A172 (cell line): ENCODE measurements at regions not wholly inside any gene's neighbourhood (a gene's known extent, or its start where the extent isn't known, plus 50 kb on each side); places are given as distances from the start of the nearest gene placed in this dataset.
A peak's percentile ranks its signal among the peaks of the same experiment; 100 is the strongest.

Experiments
- DNase-seq: peaks from one replicate; pipeline ENCODE4 v3.0.0-alpha.2; 2015; ENCODE audit warnings: low spot score

- peak; percentile 98 for DNase-seq
Observed at GRCh38 chr5:174159327-174160114, 114.0 kb downstream of the NSG2 start.

DNA sequence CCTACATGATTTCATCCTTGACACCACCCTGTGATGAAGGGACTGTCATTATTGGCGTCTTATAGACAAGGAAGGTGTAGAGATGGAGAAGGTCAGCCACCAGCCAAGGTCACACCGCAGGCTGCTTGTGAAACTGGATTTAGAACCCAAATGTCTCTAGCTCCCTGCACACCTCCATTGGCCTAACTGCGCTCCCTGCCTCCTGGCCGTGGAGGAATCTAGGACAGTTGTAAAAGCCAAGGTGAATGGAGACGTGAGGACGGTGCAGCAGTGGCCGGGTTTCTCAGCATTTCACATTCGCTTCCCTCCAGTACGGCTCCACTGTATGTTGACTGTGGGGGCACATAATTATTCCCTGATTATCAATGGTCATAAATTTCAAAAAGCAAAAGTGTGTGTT lies 119.9 kb downstream of the NSG2 start:
- DNase-seq, result no peak

GRCh38 chr5:174166231-174167079 lies 120.9 kb downstream of the NSG2 start:
- no peak for DNase-seq

DNA sequence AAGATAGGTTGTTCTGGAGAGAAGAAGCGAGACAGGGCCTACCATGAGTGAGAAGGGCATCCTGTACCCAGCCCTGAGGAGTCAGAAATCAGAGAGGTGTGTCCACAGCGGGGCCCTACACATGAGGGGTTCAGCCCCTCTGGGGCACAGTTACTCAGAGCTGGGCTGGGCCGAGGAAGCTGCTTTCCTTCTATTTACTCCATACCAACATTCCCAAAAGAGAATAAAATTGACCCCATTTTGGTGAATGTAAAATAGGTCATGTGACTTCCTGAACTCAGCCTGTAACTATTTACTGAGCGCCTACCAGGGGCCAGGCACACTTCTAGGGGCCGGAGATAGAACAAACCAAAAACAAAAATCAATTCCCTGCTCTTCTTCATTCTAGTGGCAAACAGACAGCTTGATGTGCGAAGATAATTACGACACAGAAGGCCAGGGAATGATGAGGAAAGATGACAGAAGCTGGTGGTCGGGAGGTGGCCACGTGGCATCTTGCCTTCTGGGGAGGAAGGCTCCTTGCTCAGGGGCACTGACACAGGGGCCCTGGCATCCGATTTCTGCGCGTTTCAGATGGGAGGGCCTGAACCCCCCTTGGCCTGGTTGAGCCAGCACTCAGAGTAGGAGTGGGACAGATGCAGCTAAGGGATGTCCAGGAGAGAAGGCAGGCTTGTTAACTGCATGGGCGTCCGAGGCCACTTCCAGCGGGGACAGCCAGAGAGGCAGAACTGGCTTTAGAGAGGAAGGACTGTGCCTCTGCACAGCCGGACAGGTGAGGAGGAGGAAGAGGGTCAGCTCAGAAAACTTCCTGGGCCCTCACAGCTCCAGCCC lies 121.8 kb downstream of the NSG2 start:
- DNase-seq, result no peak

- DNase-seq, result no peak
Observed at GRCh38 chr5:174172152-174172551, 126.6 kb downstream of the NSG2 start.

DNA sequence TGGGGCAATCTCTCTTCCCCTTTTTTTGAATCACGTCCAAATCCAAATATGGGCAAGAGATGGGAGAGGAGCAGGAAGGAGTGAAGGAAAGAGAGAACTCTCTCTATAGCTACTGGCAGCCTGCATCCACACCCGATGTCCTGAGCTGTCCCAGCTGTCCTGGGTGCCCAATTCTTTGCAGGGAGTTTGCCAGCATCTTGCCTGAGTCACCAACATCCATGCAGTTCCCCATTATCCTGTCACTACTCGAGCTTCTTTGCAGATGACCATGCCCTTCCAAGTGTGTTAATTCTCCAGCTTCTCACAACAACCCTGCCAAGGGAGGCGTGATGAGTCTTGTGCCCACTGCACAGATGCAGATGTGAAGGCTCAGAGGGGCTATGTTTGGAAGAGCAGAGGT lies 127.1 kb downstream of the NSG2 start:
- no peak for DNase-seq

- no peak for DNase-seq
Observed at GRCh38 chr5:174173766-174174165, 128.3 kb downstream of the NSG2 start.

DNA sequence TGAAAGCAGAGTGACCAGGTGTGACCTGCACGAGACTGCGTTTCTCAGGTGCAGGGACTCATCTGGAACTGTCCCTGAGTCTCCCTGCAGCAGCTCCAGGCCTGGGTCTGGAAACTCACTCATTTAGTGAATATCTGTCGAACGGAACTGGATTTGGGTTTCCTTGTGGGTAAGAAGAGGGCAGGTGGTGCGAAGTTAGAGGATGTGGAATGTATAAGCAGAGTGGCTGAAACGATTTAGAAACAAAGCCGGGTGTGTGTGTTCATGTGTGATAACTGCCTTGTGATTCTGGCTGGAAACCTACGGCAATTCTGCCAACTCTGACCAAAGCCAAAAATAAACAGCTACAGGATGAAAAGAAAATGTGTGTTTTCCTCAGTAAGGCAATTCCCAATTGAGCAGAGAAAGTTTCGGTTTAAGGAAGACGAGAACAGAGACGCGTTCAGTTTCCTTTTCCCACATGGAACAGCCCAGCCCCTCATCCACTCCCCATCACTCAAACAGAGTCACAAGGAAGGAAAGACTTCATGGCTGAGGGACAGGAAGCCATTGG lies 130.3 kb downstream of the NSG2 start:
- DNase-seq, result no peak

DNA sequence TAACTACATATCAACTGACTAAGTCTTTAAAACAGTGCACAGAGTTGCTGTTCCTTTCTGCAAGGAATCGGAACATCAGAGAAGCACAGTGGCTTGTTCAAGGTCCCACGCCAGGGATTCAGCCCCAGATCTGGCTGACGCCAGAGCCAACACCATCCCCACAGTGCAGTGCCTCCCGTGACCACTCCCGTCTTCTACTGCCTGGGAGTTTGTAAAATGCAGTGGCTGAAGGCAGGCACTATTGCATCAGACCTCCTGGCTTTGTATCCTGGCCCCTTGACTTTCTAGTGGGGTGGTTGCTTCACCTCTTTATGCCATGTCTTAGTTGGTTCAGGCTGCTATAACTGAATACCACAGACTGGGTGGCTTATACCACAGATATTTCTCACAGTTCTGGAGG lies 131.0 kb downstream of the NSG2 start:
- no peak for DNase-seq

DNA sequence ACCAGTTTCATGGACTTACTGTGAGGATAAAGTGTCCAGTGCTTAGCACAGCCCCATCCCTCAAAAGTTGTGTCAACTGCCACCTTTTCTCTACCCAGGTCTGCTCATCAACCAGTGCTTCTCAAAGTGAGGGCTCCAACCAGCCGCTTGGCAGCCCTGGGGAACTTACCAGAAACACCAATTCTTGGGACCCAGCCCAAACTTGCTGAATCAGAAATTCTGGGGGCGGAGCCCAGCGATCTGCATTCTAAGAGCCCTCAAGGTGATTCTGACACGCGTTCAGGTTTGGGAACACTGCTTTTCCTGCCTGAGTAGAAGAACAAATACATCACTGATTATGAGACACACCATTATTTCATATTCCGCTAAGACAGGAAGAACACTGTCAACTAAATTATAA lies 132.0 kb downstream of the NSG2 start:
- no peak for DNase-seq

- no peak for DNase-seq
Observed at GRCh38 chr5:174177976-174178605, 132.6 kb downstream of the NSG2 start.

DNA sequence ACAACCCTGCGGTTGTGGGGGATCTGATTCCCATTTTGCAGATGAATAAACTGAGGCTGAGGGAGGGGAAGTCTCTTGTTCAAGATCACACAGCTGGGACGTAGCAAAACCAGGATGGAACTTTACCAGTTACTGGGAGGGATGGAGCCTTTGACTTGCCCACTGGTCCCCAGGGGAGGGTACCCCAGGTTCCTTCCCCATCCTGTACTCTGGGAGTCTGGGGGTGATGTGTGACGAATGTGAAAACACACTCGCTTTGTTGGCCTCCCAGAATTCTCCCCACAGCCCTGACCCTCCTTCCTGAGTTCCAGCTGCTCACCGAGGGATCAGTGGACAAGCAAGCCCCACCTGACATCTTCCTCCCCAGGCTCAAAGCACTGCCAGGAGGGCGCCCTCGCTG lies 135.1 kb downstream of the NSG2 start:
- no peak for DNase-seq

GRCh38 chr5:174182111-174182510 lies 136.6 kb downstream of the NSG2 start:
- no peak for DNase-seq

- no peak for DNase-seq
Observed at GRCh38 chr5:174183701-174184100, 138.2 kb downstream of the NSG2 start.

- no peak for DNase-seq
Observed at GRCh38 chr5:174185506-174185905, 140.0 kb downstream of the NSG2 start.

DNA sequence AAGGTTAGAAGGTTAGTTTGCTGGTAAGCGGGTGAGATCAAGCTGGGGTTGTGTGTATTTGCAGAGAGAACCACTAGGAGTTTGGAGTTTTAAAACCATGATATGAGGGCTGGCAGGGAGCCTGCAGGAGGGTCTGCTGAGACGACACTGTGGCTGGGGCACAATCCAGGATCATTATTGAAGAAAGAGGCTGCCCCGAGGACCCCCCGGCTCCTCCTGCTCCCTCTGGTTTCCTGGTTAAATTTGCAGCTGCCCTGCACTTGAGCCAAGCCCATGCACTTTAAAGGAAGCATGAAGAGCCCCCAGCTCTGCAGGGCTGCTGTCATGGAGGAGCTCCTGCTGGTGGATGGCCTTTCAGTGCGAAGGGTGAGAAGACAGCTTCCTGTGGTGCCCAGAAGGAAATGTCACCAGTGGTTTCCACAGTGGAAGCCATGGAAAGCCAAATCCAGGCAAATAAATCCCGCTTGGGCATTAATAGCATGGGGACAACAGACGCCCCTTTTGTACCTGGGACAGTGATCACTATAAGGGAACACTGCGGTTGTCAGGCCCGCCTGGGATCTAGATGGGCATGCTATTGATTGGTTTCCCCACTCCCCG lies 140.7 kb downstream of the NSG2 start:
- no peak for DNase-seq

GRCh38 chr5:174187001-174187400 lies 141.5 kb downstream of the NSG2 start:
- no peak for DNase-seq

GRCh38 chr5:174187481-174187880 lies 142.0 kb downstream of the NSG2 start:
- DNase-seq, result no peak

DNA sequence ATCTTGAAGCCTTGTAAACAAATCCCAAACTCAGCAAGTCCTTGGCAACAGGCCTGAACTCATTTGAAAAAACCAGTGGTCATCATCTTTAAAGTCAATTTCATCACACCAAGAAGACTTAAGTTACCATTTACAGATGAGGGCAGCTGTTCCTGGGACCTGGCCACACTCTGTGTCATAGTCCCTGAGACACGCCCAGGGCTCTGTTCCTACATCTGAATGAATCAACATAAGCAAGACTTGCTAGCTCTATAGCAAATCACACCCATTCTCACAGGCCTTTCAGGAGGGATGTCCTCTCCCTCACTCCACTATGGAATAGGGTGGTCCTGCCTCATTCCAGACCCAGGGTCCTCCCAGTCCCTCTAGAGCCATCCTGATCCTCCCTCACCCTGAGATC lies 142.8 kb downstream of the NSG2 start:
- peak; percentile 25 for DNase-seq

GRCh38 chr5:174189654-174190541 lies 144.4 kb downstream of the NSG2 start:
- DNase-seq, result no peak
